ENCODE measurements at regions not wholly inside any gene's neighbourhood (a gene's known extent, or its start where the extent isn't known, plus 50 kb on each side); places are given as distances from the start of the nearest gene placed in this dataset.

GRCh38 chr20:60389882-60390281 lies 431.7 kb downstream of the CDH26 start:
- no peak for DNase-seq

DNA sequence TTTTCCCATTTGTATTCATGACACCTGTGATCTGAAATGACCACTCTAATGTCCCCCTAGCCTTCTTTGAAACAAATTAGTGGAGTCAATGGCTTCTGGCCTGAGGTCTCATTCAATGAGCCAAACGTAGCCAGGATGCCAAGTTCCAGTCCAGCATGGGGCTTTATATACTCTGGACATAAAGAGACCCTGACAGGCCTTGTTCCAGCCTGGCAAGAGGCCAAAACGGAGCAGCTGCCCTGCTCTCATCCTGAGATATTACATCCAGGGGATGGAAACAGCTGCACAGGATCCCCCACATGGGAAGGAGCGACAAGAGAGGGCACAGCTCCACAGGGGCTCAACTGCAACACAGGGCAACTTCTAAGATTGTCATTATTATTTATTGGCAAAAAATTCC lies 437.8 kb downstream of the CDH26 start:
- no peak for DNase-seq

GRCh38 chr20:60400567-60400966 lies 442.3 kb downstream of the CDH26 start:
- DNase-seq, result no peak

DNA sequence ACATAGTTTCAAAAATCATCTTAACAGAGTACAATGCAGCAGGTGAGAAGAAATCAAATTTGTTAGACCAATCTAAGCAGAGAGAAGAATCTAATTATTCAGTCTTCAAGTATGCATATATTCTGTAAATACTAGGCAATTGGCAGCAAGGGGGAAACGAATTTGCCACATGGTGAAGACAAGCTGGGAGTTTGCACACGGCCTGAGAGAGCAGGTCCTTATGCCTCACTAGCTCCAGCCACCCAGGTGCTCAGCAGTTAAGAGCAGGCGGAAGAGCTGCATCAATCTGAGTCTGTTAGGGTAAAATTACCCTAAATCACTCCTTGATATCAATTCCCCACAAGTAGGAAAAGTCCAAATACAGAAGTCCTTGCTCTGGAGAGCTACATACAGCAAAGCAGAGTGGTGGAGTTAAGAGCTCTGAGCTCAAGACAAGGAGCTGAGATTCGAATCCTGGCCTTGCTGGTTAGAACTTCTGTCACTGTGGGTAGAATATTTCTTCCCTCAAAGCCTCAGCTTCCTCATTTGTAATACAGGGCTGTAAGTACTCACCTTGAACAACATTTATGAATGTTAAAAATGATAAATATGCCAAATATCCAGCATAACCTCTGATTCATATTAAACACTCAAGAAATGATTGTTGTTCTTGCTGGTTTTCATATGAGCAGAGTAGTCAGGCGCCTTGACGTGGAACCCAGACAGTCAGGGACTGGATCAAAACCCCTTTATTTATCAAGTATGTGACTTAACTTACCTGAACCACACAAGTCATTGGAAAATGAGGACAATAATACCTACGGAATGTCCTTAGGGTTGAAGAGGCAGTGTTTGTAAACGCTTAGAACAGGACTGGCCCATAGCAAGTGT lies 444.2 kb downstream of the CDH26 start:
- no peak for DNase-seq

- no peak for DNase-seq
These were observed 445.0 kb downstream of the CDH26 start for GRCh38 chr20:60403105-60403741.

DNA sequence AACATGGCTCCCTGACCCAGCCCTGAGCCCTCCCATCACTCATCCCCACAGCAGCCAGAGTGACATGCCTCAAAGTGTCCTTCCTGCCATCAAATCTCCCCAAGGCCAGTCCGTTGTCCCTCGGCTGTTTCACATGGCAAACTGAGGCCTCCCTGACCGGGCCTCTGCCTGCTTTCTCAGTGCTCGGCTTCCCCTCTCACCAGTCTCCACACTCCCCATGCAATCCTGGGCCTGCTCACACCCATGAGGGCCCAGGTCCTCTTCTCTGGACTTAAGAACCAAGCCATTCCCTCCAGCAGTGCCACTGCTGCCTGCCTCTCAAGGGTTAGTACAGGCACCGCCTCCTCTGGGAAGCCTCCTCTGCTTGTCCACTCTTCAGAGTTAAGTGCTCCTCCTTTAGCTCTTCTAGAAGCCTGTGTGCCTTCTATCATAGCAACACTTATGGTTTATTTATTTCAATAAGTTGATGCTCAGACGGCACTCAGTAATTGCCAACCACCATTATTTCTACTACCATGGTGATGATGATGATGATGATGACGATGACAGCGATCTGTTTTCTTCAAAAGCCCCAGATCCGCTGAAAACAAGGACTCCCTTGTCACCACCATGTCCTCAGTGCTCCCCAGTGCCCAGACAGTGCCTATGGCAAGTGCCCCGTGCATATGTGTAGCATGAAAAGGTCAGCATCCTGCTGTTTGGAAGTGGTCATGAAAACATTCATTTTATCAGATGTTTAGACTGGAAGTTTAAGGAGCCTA lies 449.0 kb downstream of the CDH26 start:
- no peak for DNase-seq

DNA sequence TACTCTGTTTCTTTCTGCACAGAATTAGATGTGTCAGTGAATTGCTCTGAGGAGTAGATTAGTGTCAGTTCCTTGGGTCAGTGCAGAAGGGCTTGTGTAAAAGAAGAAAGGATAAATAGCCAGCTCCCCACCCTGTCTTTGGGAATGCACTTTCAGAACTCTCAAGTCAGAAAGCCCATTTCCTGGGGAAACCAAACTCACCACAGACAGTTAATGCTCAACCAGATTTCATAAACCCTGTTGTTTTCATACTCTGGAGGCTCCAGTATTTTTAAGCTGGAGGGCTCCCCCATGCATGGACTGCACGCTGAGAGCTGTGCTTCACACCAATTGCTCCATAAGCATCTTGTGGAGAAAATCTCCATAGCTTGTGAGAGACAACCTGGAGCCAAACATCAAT lies 449.7 kb downstream of the CDH26 start:
- no peak for DNase-seq

GRCh38 chr20:60408435-60408834 lies 450.2 kb downstream of the CDH26 start:
- no peak for DNase-seq

- no peak for DNase-seq
These were observed 452.5 kb downstream of the CDH26 start for GRCh38 chr20:60410618-60411264.

- no peak for DNase-seq
These were observed 453.6 kb downstream of the CDH26 start for GRCh38 chr20:60411813-60412212.

DNA sequence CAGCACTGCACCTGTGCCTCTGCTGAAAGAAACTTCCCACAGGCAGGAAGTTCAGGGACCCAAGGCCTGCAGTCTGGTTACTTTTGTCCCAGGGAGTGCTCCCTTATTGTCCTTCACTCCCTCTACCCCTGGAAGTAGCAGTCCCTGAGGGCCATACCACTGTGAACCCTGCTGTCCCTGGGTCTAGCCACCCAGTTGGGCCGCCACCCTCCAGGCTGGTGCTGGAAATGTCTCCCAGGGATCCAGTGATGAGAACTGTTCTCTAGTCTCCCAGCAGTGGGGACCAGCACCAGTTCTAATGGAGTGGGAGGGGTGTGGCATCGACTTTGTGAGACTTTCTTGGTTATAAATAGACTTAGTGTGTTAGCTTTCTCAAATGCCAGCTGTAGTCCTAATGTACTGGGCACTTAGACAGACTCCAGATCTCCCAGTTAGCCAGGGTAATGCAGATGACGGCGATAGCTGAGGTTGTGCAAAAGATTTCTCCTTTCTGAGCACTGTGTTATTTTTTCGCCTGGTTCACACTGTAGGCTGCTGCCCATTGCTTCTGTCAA lies 462.5 kb downstream of the CDH26 start:
- no peak for DNase-seq

- DNase-seq, result no peak
These were observed 464.6 kb downstream of the CDH26 start for GRCh38 chr20:60422848-60423247.

- DNase-seq, result no peak
These were observed 466.2 kb downstream of the CDH26 start for GRCh38 chr20:60424267-60424902.

- DNase-seq, result no peak
These were observed 469.3 kb downstream of the CDH26 start for GRCh38 chr20:60427516-60427915.

DNA sequence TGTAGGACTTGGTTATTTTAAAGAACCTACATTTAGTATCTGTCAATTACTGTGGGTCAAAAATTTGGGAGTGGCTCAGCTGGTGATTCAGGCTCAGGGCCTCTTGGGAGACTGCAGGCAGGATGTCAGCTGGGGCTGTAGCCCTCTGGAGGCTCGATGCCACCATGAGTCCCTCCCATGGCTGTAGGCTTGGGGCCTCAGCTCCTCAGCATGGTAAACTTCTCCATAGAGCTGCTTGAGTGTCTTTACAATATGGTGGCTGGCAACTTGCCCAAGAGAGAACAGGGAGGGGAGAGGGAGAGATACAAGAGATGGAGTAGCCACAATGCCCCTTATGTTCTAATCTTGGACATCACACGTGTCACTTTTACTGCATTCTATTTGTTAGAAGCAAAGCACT lies 470.4 kb downstream of the CDH26 start:
- DNase-seq, result no peak

DNA sequence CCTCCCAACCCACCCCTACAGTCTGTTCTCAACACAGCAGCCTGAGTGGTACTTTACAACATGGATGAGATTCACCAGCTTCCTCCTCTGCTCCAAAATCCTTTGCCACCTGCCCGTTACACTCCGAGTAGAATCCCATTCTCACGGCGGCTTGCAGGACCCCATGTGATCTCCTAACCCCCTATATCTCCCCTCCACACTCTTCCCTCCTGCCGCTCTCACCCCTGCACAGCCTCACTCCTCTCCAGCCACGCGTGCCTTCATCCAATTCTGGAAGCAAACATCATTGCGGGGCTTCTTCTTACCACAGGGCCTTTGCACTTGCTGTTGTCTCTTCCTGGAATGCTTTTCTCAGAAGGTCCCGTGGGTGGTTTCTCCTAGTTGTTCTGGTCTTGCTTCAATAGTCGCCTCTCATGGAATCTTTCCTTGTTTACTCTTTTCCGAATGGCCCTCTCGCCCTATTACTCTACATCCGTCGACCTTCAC lies 472.3 kb downstream of the CDH26 start:
- DNase-seq, result no peak

- no peak for DNase-seq
These were observed 473.1 kb downstream of the CDH26 start for GRCh38 chr20:60431349-60431748.

DNA sequence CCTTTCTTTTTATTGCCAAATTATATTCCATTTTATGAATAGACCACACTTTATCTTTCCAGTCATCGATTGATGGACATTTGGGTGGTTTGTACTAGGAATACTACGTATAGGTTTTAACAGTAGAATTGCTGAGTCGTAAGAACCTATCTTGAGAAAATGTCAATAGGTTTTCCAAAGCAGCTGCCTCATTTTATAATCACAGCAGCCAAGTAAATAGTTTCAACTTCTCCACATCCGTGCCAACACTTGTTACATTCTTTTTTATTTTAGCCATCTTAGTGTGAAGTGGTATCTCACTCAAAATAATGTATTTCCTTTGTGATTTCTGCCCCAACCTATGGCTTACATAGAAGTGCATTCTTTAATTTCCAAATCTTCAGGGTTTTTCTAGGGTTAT lies 479.2 kb downstream of the CDH26 start:
- DNase-seq, result no peak

DNA sequence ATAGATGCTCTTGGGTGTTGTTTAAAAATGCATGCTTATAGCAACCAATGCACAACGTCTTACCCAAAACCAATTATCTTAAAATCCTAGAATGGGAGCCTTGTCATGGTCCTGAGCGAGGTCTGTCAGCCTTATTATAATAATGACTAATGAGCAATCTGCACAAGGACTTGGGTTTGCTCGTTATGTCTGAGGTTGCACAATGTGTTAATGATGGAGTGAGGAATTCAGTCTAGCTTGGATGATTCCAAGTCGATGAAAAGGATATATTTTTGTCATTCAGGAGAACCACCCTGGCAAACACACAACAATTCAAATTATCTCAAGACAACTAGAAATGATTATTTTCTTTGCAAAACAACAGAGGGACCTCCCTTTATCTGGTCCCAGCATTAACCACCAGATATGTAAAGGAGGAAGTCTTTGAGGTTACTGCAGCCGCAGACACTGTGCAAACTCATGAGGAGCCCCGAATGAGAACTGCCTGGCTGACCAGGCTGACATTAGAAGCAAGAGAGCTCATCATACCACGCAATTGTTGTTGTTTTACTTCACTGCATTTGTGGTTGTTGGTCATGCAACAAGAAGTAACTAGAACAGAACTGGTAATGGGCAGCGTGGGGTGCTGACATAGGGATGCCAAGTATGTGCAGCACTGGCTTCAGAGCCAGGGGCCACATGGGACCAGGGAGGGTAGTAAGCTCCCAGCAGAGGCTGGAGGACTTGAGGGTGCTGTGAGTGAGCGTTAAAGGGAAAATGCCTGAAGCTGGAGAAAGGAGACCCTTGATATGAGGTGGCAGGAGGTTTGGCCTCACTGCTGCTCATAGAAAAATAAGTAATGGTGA lies 488.3 kb downstream of the CDH26 start:
- no peak for DNase-seq

GRCh38 chr20:60447703-60448102 lies 489.5 kb downstream of the CDH26 start:
- no peak for DNase-seq

All from DMS79 (cell line).